NCI-H524 (cell line): ENCODE measurements at regions not wholly inside any gene's neighbourhood (a gene's known extent, or its start where the extent isn't known, plus 50 kb on each side); places are given as distances from the start of the nearest gene placed in this dataset.

Experiments
- DNase-seq, 2 experiments: peaks; one replicate each; lab custom pipeline; 2025; lab: John Stamatoyannopoulos, UW

DNA sequence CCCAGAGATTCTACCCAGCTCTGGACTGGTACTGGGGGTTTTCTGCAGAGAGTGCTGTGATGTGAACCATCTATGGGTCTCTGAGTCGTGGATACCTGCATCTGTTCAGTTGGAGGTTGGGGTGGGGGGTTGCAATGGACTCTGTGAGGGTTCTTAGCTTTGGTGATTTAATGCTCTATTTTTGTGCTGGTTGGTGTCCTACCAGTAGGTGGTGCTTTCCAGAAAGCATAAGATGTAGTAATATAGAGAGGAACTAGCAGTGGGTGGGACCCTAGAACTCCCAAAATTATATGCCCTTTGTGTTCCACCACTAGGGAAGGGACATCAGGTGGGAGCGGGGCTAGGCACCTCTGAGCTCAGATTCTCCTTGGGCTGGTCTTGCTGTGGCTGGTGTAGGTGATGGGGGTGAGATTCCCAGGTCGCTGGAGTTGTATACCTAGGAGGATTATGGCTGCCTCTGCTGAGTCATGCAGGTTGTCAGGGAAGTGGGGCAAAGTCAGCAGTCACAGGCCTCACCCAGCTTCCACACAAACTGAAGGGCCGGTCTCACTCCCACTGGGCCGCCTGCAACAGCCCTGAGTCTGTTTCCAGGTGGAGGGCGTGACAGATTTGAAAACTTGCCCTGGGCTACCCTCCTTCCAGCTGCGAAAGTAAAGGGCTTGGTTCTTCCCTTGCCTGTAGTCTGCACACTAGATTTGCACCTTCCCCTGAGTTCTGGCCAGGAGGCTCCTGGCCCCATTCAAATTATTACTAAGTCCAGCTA lies 573.0 kb upstream of the SLITRK1 start:
- DNase-seq = no peak

DNA sequence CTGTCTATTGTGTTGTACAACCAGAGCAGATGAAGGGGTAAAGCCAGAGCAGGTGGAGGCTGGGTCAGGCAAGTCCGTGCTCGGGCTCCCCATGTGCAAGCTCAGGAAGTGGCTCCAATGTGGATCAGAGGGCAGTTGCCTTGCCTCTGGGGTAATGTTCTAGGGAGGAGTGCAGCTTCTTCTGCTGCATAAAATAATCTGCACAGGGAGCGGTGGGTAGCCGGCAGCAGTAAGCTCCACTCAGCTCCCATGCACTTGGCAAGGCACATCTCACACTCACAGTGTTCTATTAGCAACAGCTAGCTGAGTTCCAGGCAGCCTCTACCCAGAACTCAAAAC lies 565.3 kb upstream of the SLITRK1 start:
- DNase-seq = no peak

DNA sequence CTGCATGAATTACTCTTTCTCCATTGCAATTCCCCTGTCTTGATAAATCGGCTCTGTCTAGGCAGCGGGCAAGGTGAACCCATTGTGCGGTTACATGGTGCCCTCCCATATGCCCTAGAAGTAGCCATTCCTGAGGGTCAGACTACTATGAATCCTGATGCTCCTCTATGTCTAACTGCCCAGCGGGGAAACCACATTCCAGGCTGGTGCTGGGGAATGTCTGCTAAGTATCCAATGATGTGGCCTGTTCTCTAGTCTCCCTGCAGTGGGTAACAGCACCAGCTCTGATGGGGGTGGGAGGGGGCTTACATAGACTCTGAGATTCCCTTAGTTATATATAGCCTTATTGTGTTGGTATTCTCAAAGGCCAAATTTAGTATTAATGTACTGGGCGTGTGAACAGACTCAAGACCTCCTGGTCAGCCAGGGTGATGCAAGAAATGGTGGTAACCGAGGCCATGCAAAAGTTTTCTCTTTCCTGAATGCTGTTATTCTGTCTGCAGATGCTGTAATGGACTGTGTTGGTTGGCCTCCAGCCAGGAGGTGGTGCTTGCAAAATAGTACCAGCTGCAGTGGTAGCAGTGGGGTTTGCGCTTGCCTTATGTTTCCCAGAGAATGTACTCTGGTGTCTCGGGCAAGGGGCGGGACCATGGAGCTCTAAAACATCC lies 564.8 kb upstream of the SLITRK1 start:
- peak in 1 of 2 experiments; percentile 24 for DNase-seq

DNA sequence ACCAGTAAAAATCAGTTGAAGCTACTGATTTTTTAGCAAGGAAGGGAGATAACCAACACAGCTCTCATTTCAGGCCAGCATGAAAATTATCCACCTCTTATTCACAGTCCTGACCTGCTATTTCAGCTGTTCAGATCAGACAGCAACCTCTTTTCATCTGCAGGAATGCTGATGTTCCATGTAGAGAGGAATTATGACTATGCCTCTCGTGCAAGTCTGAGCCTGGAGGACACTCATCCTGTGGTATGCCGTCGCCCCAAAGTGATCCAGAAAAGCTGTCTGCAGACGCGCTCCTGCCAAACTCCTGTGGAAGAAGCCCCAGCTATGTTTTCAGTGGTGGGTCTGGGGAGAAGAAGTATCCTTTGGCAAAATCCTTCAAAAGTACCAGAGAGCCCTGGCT lies 563.5 kb upstream of the SLITRK1 start:
- no peak for DNase-seq

DNA sequence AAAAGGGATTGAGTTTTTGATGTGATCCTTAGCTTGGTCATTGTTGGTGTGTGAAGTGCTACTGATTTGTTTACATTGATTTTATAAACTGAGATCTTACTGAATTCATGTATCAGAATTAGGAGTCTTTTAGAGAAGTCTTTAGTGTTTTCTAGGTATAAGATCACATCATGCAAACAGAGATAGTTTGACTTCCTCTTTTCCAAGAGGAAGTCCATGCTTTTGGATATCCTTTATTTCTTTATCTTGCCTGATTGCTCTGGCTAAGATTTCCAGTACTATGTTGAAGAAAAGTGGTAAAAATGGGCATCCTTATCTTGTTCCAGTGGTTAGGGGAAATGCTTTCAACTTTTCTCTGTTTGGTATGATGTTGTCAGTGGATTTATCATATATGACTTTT lies 561.2 kb upstream of the SLITRK1 start:
- DNase-seq = no peak

DNA sequence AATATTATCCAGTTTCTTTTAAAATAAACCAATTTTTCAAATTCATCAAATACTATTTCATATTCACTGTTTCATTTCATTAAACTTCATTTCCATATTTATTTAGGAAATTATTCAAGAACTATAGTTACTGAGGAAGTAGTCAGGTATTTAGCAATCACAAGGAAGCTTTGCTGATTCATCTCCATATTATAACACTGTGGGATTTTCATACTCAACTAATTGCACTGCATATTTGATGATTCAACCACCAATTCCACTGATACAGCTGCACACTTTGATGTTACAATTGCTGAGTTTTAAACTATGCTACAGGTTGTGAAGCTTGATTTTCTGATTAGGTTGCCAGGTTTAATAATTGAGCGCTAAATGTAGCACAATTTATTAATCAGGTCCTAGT lies 556.8 kb upstream of the SLITRK1 start:
- DNase-seq = no peak

DNA sequence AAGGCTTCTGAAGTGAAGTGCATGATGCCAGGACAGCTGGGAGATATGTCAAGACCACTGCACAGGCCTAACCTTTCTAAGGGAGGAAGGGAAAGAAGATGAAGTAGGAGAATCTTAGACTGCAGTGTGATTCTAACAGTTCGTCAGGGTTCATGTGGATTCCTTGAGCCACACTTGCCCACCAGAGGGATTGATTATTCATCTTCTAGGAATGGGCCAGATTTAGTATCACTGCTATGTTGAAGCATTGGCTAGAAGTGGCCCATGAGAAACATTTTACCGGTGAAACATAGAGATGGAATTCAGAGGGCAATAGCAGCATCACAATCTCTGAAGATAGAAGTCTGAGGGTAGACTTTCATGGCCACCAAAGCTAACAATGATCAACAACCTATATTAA lies 550.8 kb upstream of the SLITRK1 start:
- DNase-seq = no peak

DNA sequence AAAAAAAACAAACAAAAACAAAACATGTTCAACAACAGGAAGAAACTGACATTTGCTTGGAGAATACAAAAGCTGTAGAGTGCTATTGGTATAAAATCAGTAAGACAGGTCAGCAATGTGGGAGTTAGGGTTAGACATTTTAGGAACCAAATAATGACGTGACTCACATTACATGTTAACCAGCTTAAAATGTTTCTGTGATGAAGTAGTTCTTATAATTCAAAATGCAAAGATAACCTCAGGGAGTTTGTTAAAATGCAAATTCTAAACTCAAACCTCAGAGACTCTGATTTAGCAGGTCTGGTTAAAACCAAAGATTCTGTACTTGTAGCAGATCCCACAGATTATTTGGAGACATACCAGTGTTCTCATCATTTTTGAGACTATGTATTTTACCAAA lies 549.4 kb upstream of the SLITRK1 start:
- DNase-seq = no peak

DNA sequence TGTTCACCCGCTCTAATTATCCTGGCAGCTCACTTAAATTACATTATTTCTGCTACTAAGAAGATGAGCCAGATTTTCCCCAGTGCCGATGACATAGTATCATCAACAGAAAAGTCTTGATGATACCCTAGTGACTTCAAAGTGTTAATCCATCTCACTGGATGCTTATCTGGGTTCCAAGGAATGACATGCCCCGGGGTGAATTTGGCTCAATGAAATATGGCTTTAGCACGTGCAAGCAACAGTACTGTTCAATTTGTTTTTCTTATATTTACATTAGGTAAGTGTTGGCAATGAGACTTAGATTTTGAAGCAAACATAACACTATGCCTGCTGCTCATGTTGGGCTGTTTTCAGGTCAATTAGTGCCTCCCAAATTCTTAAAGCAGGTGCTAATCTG lies 548.2 kb upstream of the SLITRK1 start:
- DNase-seq = no peak

DNA sequence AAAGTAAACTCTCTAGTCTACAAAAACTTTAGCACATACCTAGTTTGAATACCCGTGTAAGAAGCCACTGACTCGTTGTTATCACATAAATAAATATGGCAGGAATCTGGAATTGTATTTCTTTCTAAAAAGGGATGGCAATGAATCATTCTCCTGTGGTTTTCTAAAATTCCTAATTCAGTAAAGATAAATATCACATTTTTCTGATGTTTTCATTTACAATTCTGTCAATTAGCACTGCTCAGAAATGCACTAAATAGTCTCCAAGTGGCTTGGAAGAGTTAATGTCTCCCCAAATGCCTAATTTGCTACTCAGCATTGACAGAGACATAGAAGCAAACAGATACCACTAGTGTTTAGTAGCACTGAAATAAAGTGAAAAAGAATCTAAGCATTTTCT lies 547.7 kb upstream of the SLITRK1 start:
- no peak for DNase-seq

DNA sequence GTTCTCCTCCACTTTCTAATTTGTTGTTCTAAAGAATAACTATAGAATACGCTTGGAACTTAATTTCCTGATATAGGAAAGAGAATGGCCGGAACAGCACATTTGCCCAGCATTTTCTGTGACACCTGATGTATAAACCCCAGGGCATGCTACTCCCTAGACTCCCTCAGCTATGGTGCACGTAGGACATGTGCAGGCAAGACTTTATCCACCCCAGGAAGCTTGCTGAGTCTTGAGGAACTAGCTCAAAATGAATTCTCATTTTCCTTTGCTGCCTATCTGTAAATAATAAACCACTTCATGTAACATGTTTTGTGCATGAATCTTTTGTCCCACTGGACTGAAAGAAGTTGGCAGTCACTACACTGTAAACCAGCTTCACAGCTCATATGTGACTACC lies 535.8 kb upstream of the SLITRK1 start:
- DNase-seq = no peak

DNA sequence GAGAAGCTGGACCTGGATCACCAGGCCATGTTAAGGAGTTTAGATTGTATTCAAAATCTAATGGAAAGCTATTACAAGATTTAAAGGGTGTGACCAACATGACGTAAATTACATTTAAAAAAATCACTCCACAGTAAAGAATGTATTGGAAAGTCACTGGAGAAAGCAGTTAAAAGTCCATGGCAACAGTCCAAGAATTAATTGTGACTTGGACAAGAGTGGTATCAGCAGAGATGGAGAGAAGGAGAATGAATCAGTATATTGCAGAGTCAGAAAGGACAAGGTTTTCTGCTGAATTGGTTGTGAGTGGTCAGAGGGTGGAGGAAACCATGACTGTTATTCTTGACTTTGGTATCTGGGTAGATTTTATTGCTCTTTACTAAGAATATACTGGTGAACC lies 535.1 kb upstream of the SLITRK1 start:
- DNase-seq = no peak

DNA sequence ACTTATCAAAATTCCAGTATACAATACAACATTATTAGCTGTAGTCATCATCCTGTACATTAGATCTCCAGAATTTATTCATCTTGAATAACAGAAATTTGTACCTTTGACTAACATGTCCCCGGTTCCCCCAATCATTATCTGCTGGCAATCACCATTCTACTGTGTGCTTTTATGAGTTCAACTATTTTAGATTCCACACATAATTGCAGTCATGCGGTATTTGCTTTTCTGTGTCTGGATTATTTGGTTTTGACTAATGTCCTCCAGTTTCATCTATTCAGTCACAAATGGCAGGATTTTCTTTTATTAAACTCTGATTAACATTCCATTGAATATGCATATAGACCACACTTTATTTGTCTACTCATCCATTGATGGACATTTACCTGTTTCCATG lies 530.7 kb upstream of the SLITRK1 start:
- DNase-seq = no peak

DNA sequence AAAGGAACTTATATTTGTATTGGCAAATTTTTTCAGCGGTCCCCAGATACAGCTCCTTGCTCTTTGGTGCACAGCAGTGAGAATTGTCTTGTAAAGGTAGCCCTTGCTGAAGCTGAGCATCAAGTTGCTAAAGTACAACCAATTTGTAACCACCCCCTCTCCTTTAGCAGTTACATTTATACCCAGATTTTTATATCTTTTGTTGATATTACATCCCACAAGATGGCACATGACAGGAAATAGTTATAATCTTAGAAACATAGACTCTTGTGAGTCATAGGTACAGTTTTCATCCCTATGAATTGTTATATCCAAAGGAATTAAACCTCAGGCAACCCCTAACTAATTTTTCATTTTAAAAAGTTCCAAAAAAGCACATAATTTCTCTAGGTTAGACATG lies 523.0 kb upstream of the SLITRK1 start:
- no peak for DNase-seq

DNA sequence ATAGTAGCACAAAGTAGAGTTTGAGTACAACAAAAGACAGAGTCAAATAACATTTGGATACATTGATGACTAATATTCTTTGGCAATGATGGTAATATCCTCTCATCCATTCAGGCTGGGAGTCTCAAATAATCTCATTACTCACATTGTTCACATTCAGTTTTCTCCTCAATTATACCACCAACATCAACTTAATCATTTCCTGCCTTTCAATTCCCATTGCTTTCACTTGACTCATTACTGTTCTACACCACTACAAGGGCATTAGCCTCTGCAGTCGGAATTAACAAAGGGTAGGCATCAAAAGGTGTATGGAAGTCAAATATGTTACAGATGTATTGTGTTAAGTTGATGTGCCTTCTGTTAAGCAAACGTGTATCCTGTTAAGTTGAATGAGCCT lies 518.4 kb upstream of the SLITRK1 start:
- no peak for DNase-seq

DNA sequence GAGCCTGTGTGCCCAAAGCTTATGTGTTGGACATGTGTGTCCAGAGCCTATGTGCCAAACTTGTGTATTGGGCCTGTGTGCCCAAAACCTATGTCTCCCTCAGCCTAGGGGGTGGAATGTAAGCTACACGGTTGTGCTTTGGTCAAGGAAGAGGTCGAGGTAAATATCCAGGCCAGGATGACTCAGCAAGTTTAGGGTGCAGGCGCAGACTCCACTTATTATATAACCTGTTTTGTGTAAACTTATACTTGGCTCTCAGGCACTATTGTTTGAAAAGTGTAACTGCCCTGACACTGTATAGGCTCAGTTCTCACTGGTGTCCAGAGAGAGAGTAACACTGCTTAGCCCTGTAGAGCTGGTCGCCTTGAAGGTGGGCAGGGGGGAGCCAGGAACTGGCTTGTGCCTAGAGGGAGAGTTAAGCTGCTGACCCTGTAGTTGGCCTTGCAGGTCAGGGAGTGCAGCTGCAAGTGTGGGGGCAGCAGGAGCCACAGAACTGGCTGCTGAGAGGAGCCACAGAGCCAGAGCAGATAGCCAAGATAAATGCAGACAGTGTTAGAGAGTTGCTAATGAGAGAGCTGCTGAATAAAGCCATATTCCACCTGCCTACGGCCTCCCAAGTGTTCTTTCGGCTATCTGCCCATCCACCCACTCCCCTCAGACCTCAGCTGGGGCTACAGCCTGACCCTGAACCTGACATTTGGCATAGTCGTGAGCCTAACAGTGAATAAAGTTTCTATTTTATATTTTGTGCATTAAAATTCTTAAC lies 517.2 kb upstream of the SLITRK1 start:
- no peak for DNase-seq

DNA sequence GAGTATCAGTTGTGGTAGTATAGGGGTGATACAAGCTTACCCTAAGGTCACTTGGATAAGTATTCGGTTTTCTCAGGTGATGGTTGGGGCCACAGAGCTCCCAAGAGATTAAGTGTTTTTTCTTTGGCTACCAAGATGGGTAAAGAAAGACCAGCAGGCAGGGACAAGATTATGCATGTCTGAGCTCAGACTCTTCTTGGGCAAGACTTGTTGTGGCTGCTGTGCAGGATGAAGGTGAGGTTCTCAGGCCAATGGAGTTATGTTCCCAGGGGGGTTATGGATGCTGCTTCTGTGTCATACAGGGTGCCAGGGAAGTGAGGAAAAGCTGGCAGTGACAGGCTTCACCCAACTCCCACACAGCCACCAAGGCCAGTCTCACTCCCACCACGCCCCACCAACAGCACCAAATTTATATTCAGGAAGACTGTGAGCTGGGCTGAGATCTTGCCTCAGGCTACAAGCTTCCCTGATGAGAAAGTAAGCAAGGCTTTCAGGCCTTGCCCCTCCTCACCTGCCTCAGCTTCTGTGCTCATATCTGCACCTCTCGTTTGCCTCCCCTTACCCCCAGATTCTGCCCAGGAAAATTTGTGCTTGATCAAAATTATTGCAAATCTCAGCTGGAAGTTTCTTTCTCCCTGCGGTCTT lies 511.8 kb upstream of the SLITRK1 start:
- no peak for DNase-seq

DNA sequence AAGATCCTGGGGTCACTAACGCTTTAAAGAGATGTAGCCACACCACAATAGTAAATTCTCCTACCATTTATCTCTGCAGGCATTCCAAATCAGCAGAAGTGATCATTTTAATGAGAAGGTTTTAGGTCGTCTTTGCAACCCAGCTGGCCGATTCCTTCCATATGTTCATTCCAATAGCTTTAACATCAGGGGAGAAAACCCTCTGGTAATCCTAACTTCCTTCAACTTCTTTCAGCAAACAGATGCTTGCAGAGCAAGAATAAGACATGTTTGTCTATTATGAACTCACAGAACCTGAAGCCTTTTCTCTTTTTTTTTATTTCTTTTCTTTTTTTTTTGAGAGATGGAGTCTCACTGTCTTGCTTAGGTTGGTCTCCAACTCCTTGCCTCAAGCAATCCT lies 498.6 kb upstream of the SLITRK1 start:
- DNase-seq = peak in 1 of 2 experiments; percentile 73

DNA sequence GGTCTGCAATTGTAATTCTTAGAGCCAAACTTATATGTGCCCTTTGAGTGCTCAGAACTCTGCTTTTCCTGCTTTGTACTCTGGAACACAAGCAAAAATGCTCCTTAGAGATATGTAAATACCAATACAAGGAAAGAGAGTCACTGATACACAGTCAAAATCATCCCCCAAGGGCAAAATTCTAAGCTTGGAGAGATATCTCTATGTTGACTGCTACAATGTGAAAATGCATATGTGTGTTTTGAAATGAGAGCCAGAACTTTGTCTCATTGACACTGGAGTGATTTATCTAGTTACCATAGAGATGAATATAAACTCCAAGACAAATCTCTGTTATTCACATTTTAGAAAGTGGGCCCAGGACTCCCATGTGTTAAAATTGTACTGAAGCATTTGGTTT lies 494.8 kb upstream of the SLITRK1 start:
- DNase-seq = no peak

DNA sequence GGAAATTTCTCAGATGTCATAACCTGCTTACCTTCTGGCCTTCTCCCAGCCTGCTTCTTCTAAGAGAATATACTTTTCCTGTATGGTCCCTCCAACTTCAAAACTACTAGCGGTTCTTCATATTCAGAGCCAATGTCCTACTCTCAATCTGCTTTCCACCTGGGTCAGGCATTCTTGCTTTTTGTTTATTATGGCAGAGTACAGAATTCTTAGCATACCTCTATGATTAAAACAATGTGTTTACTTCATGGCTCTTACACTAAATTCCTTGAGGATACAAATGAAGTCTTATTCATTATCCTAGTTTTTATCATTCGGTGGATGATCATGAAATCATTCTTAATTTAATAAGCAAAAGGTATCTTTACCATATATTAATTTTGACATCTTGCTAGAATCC lies 484.2 kb upstream of the SLITRK1 start:
- no peak for DNase-seq

DNA sequence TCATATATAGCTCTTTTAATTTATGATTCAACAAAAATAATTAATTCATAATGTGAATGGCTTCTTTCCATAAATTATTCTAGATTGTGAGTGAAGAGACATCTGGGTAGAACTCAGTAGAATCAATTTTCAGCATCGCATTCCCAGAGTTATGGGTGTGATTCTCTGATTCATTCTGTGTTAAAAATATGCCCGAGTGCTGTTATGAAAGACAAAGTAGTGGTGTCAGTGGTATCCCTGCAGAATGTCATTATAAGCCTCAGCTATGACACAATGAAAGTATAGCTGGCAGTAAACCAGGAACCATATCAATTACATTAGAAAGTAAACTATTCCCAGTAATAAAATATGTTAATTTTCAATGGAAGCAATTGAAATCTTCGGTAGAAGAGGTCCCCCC lies 480.5 kb upstream of the SLITRK1 start:
- DNase-seq = no peak

DNA sequence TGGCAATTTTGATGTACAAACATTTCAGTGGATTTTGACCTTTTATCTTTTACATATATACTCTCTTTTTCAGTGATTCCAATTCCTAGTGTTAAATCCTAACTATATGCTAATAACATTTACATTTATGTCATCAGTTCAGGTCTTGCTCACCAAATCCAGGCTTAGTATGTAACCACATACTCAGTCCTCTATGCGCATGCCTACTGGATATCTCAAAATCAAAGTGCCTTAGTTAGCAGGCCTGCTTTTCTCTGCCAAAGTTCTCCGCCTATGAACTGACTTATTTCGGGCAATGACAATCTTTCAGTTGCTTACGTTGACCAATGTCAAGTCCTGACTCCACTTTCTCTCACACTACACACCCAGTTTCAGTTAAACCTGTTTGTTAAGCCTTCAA lies 478.5 kb upstream of the SLITRK1 start:
- DNase-seq = no peak

DNA sequence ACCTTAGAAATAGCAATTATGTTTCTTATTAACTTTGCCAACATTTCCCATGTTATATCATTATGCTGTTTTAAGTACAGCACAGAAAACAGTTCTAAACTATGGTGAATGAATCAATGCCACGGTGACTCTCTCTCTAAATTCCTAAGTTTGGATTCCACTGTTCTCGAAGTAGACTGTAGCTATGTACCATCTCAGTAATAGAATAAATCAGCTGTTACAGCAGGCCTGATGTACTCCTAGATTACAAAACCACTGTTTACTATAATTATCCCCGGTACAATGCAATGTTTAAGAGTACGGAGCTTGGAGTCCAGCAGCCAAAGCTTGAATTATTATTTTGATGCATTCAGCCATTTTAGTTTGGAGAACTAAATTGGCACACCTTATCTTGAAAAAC lies 476.3 kb upstream of the SLITRK1 start:
- DNase-seq = no peak
